ENCODE measurements at regions not wholly inside any gene's neighbourhood (a gene's known extent, or its start where the extent isn't known, plus 50 kb on each side); places are given as distances from the start of the nearest gene placed in this dataset.
A peak's percentile ranks its signal among the peaks of the same experiment; 100 is the strongest.

DNA sequence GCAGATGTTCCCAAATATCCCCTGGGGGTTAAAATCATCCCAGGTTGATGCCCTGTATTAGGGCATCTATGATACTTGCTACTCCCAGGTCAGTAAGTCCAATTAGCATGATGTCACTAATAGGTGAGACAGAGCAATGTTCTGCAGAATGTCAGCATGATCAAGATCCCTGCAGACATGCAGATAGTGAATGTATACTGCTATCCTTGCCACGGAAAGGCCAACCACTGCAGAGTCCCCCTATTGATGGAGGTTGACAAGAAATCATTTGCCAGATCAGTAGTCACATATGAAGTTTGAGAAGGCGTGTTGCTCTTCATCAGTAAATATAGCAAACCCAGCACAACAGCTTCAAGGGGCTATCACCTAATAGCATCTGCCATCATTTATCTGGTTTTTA, 97.4 kb downstream of the SETD4 start:
- DNase-seq (ENCODE audit: low spot score in 2 of 2), result no peak
- intact Hi-C loops (cut with DNase I; ENCODE audit: low total_unique reads), result no loop called here
- WGBS, 2 donors, result 91 to 97% methylated on average over 2 of the region's 2 CpGs
- no peak for TF ChIP-seq POLR2A (IDR thresholded peaks at IDR 0.05)
- TF ChIP-seq, protein P1, sequence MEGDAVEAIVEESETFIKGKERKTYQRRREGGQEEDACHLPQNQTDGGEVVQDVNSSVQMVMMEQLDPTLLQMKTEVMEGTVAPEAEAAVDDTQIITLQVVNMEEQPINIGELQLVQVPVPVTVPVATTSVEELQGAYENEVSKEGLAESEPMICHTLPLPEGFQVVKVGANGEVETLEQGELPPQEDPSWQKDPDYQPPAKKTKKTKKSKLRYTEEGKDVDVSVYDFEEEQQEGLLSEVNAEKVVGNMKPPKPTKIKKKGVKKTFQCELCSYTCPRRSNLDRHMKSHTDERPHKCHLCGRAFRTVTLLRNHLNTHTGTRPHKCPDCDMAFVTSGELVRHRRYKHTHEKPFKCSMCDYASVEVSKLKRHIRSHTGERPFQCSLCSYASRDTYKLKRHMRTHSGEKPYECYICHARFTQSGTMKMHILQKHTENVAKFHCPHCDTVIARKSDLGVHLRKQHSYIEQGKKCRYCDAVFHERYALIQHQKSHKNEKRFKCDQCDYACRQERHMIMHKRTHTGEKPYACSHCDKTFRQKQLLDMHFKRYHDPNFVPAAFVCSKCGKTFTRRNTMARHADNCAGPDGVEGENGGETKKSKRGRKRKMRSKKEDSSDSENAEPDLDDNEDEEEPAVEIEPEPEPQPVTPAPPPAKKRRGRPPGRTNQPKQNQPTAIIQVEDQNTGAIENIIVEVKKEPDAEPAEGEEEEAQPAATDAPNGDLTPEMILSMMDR (IDR thresholded peaks at IDR 0.05), result no peak
- no peak overlapping the region for H3K4me3 ChIP-seq (ENCODE audit: low read depth, poor library complexity, severe bottlenecking)

DNA sequence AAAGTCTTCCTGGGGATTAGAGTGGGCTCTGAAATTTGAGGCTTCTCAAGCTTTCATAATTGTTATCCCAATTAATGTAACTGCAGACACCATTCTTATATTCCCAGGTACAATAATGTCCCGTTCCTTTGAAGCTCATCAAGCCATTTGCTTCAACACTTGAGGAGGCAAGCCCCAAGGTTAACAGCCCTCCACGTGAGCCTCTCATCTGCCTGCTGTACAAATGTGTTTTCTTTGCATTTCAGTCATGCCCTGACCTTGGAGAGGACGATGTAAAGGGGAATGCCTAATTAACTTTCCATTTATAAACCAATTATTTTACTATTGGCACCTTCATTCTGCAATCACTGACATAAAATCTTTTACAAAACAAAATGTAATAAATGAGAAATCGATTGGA, 106.3 kb downstream of the SETD4 start:
- no peak overlapping the region for H3K4me3 ChIP-seq (ENCODE audit: low read depth, poor library complexity, severe bottlenecking)
- 70 to 73% methylated on average over 4 of the region's 4 CpGs for WGBS, 2 donors
- TF ChIP-seq, protein P1 (IDR thresholded peaks at IDR 0.05), result no peak
- TF ChIP-seq POLR2A (IDR thresholded peaks at IDR 0.05), result no peak
- DNase-seq (ENCODE audit: low spot score in 2 of 2), result no peak
- intact Hi-C loops (cut with DNase I; ENCODE audit: low total_unique reads), result no loop called here

DNA sequence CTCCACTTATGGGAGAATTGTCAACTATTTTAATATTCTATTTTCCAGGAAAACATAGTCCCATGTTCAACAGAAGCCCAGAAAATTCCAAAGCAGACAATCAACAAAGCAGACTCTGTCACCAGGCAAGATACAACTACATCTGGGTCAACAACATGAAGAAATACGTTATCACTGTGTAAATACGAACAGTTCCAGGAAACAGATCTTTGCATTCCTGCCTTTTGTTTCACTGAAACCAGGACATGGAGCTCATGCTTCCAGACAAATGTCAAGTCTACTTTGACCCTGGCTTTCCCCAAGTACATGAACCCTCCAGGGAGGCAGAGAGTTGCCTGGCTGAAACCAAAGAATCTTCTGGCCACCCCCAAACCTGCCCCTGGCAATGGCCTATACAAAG, 106.7 kb downstream of the SETD4 start:
- WGBS, 2 donors, result 49 to 65% methylated on average over 2 of the region's 2 CpGs
- DNase-seq (ENCODE audit: low spot score in 2 of 2), result no peak
- no peak for TF ChIP-seq POLR2A (IDR thresholded peaks at IDR 0.05)
- TF ChIP-seq, protein P1 (IDR thresholded peaks at IDR 0.05), result peak in 1 of 3 donors; percentile 72

DNA sequence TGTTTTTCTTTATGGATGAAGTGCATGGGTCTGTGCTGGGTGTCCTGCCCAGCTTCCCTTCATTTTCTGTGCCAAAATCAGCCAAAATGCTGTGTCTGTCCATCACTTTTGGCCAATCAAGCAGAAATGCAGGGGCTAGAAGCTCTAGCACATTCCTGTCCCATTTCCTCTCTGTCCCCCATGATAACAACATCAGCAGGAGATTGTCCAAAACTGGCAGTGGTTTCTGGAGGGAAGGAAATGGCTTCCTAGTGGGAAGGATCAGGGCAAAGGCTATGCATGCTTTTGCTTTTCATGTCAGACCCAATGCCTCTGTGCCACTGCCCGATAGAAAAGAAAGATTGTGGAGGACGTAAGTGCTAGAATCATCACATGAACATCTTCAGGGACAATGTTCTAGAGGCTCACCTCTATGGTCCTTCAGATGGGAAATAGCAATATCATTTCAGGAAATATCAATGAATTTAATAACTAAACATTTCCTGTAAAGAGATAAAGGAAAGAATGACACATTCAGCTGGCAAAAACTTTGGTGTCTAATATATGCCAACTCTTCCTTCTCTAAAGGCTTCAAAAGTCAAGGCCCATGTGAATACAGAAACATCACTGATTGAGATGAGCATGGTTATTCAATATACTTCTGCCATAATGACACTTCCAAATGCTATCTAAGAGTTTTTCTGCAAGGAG, 107.5 kb downstream of the SETD4 start:
- 83 to 89% methylated on average over 2 of the region's 2 CpGs for WGBS, 2 donors
- DNase-seq (ENCODE audit: low spot score in 2 of 2), result no peak
- intact Hi-C loops (cut with DNase I; ENCODE audit: low total_unique reads), result no loop called here
- TF ChIP-seq POLR2A (IDR thresholded peaks at IDR 0.05), result no peak
- TF ChIP-seq, protein P1 (IDR thresholded peaks at IDR 0.05), result no peak
- H3K4me3 ChIP-seq (ENCODE audit: low read depth, poor library complexity, severe bottlenecking), result no peak overlapping the region

More for the DNA sequence above, 106.7 kb downstream of the SETD4 start:
- intact Hi-C loops (cut with DNase I; ENCODE audit: low total_unique reads), result no loop called here
- no peak overlapping the region for H3K4me3 ChIP-seq (ENCODE audit: low read depth, poor library complexity, severe bottlenecking)

DNA sequence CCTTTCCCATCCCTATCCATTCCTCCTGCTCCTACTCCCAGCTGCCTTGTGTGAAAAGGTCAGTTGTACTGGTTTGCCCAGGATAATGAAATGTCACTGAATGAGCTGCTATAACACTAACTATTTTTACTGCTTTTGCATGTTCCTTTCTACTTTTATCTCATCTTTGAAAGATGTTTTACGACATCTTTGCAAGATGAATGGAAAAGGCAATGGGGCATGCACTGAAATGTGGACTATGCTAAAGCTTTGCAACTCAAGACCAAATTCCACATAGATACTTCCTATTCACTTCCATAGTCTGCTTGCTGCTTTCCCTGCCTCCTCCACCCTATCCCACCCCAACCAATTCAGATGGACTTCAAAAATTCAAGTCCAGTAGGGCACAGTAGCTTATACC, 111.3 kb downstream of the SETD4 start:
- no peak for TF ChIP-seq POLR2A (IDR thresholded peaks at IDR 0.05)
- TF ChIP-seq, protein P1 (IDR thresholded peaks at IDR 0.05), result no peak
- WGBS, 2 donors, result 80 to 89% methylated on average over 1 of the region's 1 CpG
- H3K4me3 ChIP-seq (ENCODE audit: low read depth, poor library complexity, severe bottlenecking), result no peak overlapping the region
- intact Hi-C loops (cut with DNase I; ENCODE audit: low total_unique reads), result no loop called here
- DNase-seq (ENCODE audit: low spot score in 2 of 2), result no peak
